Lower lobe of right lung (tissue), 2 donors: ENCODE measurements at regions not wholly inside any gene's neighbourhood (a gene's known extent, or its start where the extent isn't known, plus 50 kb on each side); places are given as distances from the start of the nearest gene placed in this dataset.
"Not testable (repeated sequence)": the region's sequence is repeated elsewhere in the genome, so short reads cannot be mapped to it uniquely, and the experiment has no call there.

Experiments used
- ATAC-seq, 2 donors: fragments of 200-7000 bp; cut with Tn5 transposase; one replicate each; pipeline ENCODE4 v1.9.1; 2020 to 2022; ENCODE audit warnings: mild to moderate bottlenecking in 2 of 2, moderate library complexity in 2 of 2
- DNase-seq: peaks from one replicate; pipeline ENCODE4 v3.0.0-alpha.2; 2020
- H3K27ac ChIP-seq: fragments of 200-600 bp; one replicate; pipeline ENCODE4 v1.8.0; 2022
- H3K27me3 ChIP-seq: fragments of 200-600 bp; one replicate; pipeline ENCODE4 v1.8.0; 2022; ENCODE audit warnings: low read depth
- H3K36me3 ChIP-seq: fragments of 200-600 bp; one replicate; pipeline ENCODE4 v1.8.0; 2022; ENCODE audit warnings: mild to moderate bottlenecking
- H3K4me1 ChIP-seq: fragments of 200-600 bp; one replicate; pipeline ENCODE4 v1.8.0; 2022
- H3K4me3 ChIP-seq: fragments of 200-600 bp; one replicate; pipeline ENCODE4 v1.8.0; 2022; ENCODE audit warnings: mild to moderate bottlenecking
- H3K9me3 ChIP-seq: fragments of 200-600 bp; one replicate; pipeline ENCODE4 v1.8.0; 2022
- CTCF ChIP-seq: fragments of 200-600 bp; IDR thresholded peaks from one replicate; pipeline ENCODE4 v1.8.0; 2022; ENCODE audit warnings: antibody characterized with exemption, mild to moderate bottlenecking
- intact Hi-C: fragments of 100-400 bp; cut with DNase I; formaldehyde crosslinking; loops from one replicate; pipeline ENCODE4 v1.11.0; 2022
- donor health status: DM: no; HTN: yes; CAD: no; lungs with severe emphysema.

- Histone ChIP-seq H3K9me3 (no peaks in the 10 kb centered on the region), H3K27me3 (no peaks in the 10 kb centered on the region), H3K36me3 (no peaks in the 10 kb centered on the region), H3K27ac (peak overlapping the region; percentile 28), H3K4me3 (no peak overlapping the region), H3K4me1 (peaks cover 16% of the 10 kb centered on the region)
- no peak for DNase-seq
- no peak for ATAC-seq
- intact Hi-C loops: no loop called here
- TF ChIP-seq CTCF: no peak
Observed at GRCh38 chr1:173330149-173330951, 123.2 kb upstream of the TNFSF4 start.

- intact Hi-C loops, DNase-seq, H3K4me3 ChIP-seq, H3K9me3 ChIP-seq, H3K27me3 ChIP-seq, H3K36me3 ChIP-seq: not testable (repeated sequence)
- Histone ChIP-seq H3K27ac (peak overlapping the region; percentile 28), H3K4me1 (peaks cover 16% of the 10 kb centered on the region)
- ATAC-seq: peak; percentile 51 to 52
Observed at GRCh38 chr1:173330952-173331548, 123.9 kb upstream of the TNFSF4 start.

GRCh38 chr1:173332026-173332425, 124.9 kb upstream of the TNFSF4 start:
- Histone ChIP-seq H3K4me1 (peaks cover 16% of the 10 kb centered on the region), H3K27me3 (no peaks in the 10 kb centered on the region), H3K36me3 (no peaks in the 10 kb centered on the region), H3K27ac (peak overlapping the region; percentile 10), H3K9me3 (no peaks in the 10 kb centered on the region), H3K4me3 (no peak overlapping the region)
- peak; percentile 50 to 51 for ATAC-seq
- no peak for DNase-seq
- intact Hi-C loops: no loop called here
- no peak for TF ChIP-seq CTCF

DNA sequence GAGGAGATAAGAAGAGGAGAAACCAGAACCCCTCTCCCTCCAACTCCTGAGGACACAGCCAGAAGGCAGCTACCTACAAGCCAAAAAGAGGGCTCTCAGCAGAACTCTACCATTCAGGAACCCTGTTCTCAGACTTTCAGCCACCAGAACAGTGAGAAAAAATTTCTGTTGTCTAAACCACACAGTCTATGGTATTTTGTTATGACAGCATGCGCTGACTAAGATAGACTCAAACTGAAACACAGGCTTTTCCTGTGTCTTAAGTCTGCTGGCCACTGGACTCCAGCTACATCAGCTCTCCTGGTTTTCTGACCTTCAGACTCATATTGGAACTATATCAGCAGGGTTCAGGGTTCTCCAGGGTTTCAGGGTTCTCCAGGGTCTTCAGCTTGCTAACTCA, 126.5 kb upstream of the TNFSF4 start:
- Histone ChIP-seq H3K27ac (no peak overlapping the region), H3K27me3 (no peaks in the 10 kb centered on the region), H3K4me3 (no peak overlapping the region), H3K36me3 (no peaks in the 10 kb centered on the region), H3K4me1 (peaks cover 16% of the 10 kb centered on the region), H3K9me3 (no peaks in the 10 kb centered on the region)
- DNase-seq (no peak), ATAC-seq (no peak)
- intact Hi-C loops: no loop called here
- no peak for TF ChIP-seq CTCF

GRCh38 chr1:173337126-173337525, 130.0 kb upstream of the TNFSF4 start:
- ATAC-seq (no peak), DNase-seq (no peak)
- H3K4me1 ChIP-seq: no peaks in the 10 kb centered on the region
- no peak for TF ChIP-seq CTCF
- no peaks in the 10 kb centered on the region for H3K9me3 ChIP-seq
- H3K36me3 ChIP-seq: no peaks in the 10 kb centered on the region
- H3K27ac ChIP-seq: no peak overlapping the region
- no peaks in the 10 kb centered on the region for H3K27me3 ChIP-seq
- H3K4me3 ChIP-seq: no peak overlapping the region
- intact Hi-C loops: no loop called here

- no peak overlapping the region for H3K27ac ChIP-seq
- no peaks in the 10 kb centered on the region for H3K9me3 ChIP-seq
- H3K36me3 ChIP-seq: no peaks in the 10 kb centered on the region
- intact Hi-C loops: no loop called here
- no peaks in the 10 kb centered on the region for H3K27me3 ChIP-seq
- no peak for DNase-seq
- no peaks in the 10 kb centered on the region for H3K4me1 ChIP-seq
- no peak for TF ChIP-seq CTCF
- no peak overlapping the region for H3K4me3 ChIP-seq
- no peak for ATAC-seq
Observed at GRCh38 chr1:173341307-173341706, 134.2 kb upstream of the TNFSF4 start.
